Kidney epithelial cell (primary cell): ENCODE measurements at regions not wholly inside any gene's neighbourhood (a gene's known extent, or its start where the extent isn't known, plus 50 kb on each side); places are given as distances from the start of the nearest gene placed in this dataset.

Experiments
- DNase-seq: peaks from one replicate; pipeline ENCODE4 v3.0.0-alpha.2; 2010; ENCODE audit warnings: low read depth
- H3K27me3 ChIP-seq: 2 replicates; pipeline ENCODE4 v1.6.0; 2011; ENCODE audit warnings: low read length; ENCODE audit not compliant: control insufficient read depth, insufficient read depth
- H3K36me3 ChIP-seq: 2 replicates; pipeline ENCODE4 v1.5.1; 2011; ENCODE audit warnings: low read length; ENCODE audit not compliant: control insufficient read depth, insufficient read depth
- H3K4me3 ChIP-seq: 2 replicates; pipeline ENCODE4 v1.5.1; 2011; ENCODE audit warnings: low read depth, mild to moderate bottlenecking, control low read depth, low read length
- CTCF ChIP-seq: IDR thresholded peaks from 2 replicates; pipeline ENCODE4 v1.5.1; 2011; ENCODE audit warnings: mild to moderate bottlenecking, moderate library complexity, low read length, control low read depth, inconsistent platforms; ENCODE audit not compliant: insufficient read depth, poor library complexity, severe bottlenecking

- Histone ChIP-seq H3K27me3 (no peaks in the 10 kb centered on the region), H3K4me3 (no peak overlapping the region), H3K36me3 (no peaks in the 10 kb centered on the region)
- no peak for TF ChIP-seq CTCF
- DNase-seq: no peak
Observed at GRCh38 chr20:53825282-53825681, 231.6 kb upstream of the ZNF217 start.

- Histone ChIP-seq H3K4me3 (no peak overlapping the region), H3K36me3 (no peaks in the 10 kb centered on the region), H3K27me3 (no peaks in the 10 kb centered on the region)
- no peak for TF ChIP-seq CTCF
- no peak for DNase-seq
Observed at GRCh38 chr20:53824779-53825178, 231.1 kb upstream of the ZNF217 start.

GRCh38 chr20:53823121-53823764, 229.6 kb upstream of the ZNF217 start:
- no peak for TF ChIP-seq CTCF

GRCh38 chr20:53822534-53822933, 228.9 kb upstream of the ZNF217 start:
- Histone ChIP-seq H3K4me3 (no peak overlapping the region), H3K27me3 (no peaks in the 10 kb centered on the region), H3K36me3 (no peaks in the 10 kb centered on the region)
- DNase-seq: no peak
- no peak for TF ChIP-seq CTCF

More at GRCh38 chr20:53823121-53823764, 229.6 kb upstream of the ZNF217 start:
- Histone ChIP-seq H3K27me3 (no peaks in the 10 kb centered on the region), H3K4me3 (no peak overlapping the region), H3K36me3 (no peaks in the 10 kb centered on the region)
- no peak for DNase-seq

GRCh38 chr20:53819973-53820451, 226.4 kb upstream of the ZNF217 start:
- Histone ChIP-seq H3K36me3 (no peaks in the 10 kb centered on the region), H3K4me3 (no peak overlapping the region), H3K27me3 (no peaks in the 10 kb centered on the region)
- no peak for TF ChIP-seq CTCF
- no peak for DNase-seq
